NCI-H526 treated with DMSO at 0.1 percent for 48 hours (cell line): ENCODE measurements at regions not wholly inside any gene's neighbourhood (a gene's known extent, or its start where the extent isn't known, plus 50 kb on each side); places are given as distances from the start of the nearest gene placed in this dataset.
A peak's percentile ranks its signal among the peaks of the same experiment; 100 is the strongest.
"Not testable (repeated sequence)": the region's sequence is repeated elsewhere in the genome, so short reads cannot be mapped to it uniquely, and the experiment has no call there.

Experiments
- DNase-seq: peaks from one replicate; lab custom pipeline; 2025; lab: John Stamatoyannopoulos, UW

GRCh38 chr11:115605397-115605796 lies 101.2 kb upstream of the CADM1 start:
- not testable (repeated sequence) for DNase-seq

- no peak for DNase-seq
Measured at GRCh38 chr11:115599125-115599524, 94.9 kb upstream of the CADM1 start.

GRCh38 chr11:115598257-115598901 lies 94.2 kb upstream of the CADM1 start:
- no peak for DNase-seq

- DNase-seq, result no peak
Measured at GRCh38 chr11:115591380-115591779, 87.2 kb upstream of the CADM1 start.

GRCh38 chr11:115590254-115590653 lies 86.0 kb upstream of the CADM1 start:
- no peak for DNase-seq

GRCh38 chr11:115587718-115588342 lies 83.6 kb upstream of the CADM1 start:
- DNase-seq, result no peak

- DNase-seq, result no peak
Measured at GRCh38 chr11:115585361-115586024, 81.3 kb upstream of the CADM1 start.

- peak; percentile 85 for DNase-seq
Measured at GRCh38 chr11:115581871-115582639, 77.8 kb upstream of the CADM1 start.

GRCh38 chr11:115580927-115581680 lies 76.9 kb upstream of the CADM1 start:
- DNase-seq, result peak; percentile 88

- no peak for DNase-seq
Measured at GRCh38 chr11:115580416-115580815, 76.2 kb upstream of the CADM1 start.

- no peak for DNase-seq
Measured at GRCh38 chr11:115579181-115579825, 75.1 kb upstream of the CADM1 start.

- DNase-seq, result no peak
Measured at GRCh38 chr11:115578275-115578674, 74.1 kb upstream of the CADM1 start.

- no peak for DNase-seq
Measured at GRCh38 chr11:115577701-115578100, 73.5 kb upstream of the CADM1 start.

- no peak for DNase-seq
Measured at GRCh38 chr11:115576606-115577380, 72.6 kb upstream of the CADM1 start.

GRCh38 chr11:115572551-115572950 lies 68.3 kb upstream of the CADM1 start:
- DNase-seq, result no peak

GRCh38 chr11:115566180-115566764 lies 62.1 kb upstream of the CADM1 start:
- DNase-seq, result no peak

- DNase-seq, result no peak
Measured at GRCh38 chr11:115564851-115565250, 60.6 kb upstream of the CADM1 start.

- no peak for DNase-seq
Measured at GRCh38 chr11:115561116-115561515, 56.9 kb upstream of the CADM1 start.

GRCh38 chr11:115558635-115559034 lies 54.4 kb upstream of the CADM1 start:
- no peak for DNase-seq

- no peak for DNase-seq
Measured at GRCh38 chr11:115557681-115558080, 53.5 kb upstream of the CADM1 start.
